HepG2 (cell line): ENCODE measurements at regions not wholly inside any gene's neighbourhood (a gene's known extent, or its start where the extent isn't known, plus 50 kb on each side); places are given as distances from the start of the nearest gene placed in this dataset.

Experiments
- ATF7-NPFF ChIP-seq: sonication (generic); formaldehyde crosslinking; IDR thresholded peaks from 2 replicates; pipeline ENCODE4 v1.8.1; 2023; ENCODE audit warnings: mild to moderate bottlenecking, low read depth, missing genetic modification reagents, moderate library complexity
- CSRNP1 ChIP-seq: sonication (generic); formaldehyde crosslinking; IDR thresholded peaks from 2 replicates; pipeline ENCODE4 v1.8.1; 2023; ENCODE audit warnings: mild to moderate bottlenecking, missing genetic modification reagents
- FOXA1 ChIP-seq, 2 experiments: fragments of 450-650 bp in 1 of 2; sonication (generic) in 1 of 2; formaldehyde crosslinking in 1 of 2; IDR thresholded peaks; 2 replicates each; pipeline versions ENCODE4 v1.4.0 to v1.6.1; 2016 to 2020; ENCODE audit warnings: missing genetic modification reagents in 1 of 2
- HOXA5 ChIP-seq: sonication (generic); formaldehyde crosslinking; IDR thresholded peaks from 2 replicates; pipeline ENCODE4 v1.4.0; 2020; ENCODE audit warnings: missing genetic modification reagents
- MXD4 ChIP-seq: IDR thresholded peaks from 2 replicates; pipeline ENCODE4 v1.6.1; 2016; ENCODE audit warnings: mild to moderate bottlenecking, missing biosample characterization, missing genetic modification reagents
- PPARG ChIP-seq: conservative IDR thresholded peaks from 2 replicates; pipeline ENCODE4 v1.6.1; 2016; ENCODE audit warnings: missing biosample characterization, missing genetic modification reagents
- PRDM4 ChIP-seq: sonication (generic); formaldehyde crosslinking; IDR thresholded peaks from 2 replicates; pipeline ENCODE4 v1.9.0; 2021; ENCODE audit warnings: missing genetic modification reagents, borderline replicate concordance
- SNRNP70 ChIP-seq: fragments of 200-400 bp; formaldehyde crosslinking; IDR thresholded peaks from 2 replicates; pipeline ENCODE4 v1.6.1; 2017; ENCODE audit warnings: mild to moderate bottlenecking, low read depth, low read length, moderate library complexity
- SRSF9 ChIP-seq: fragments of 200-400 bp; formaldehyde crosslinking; IDR thresholded peaks from 2 replicates; pipeline ENCODE4 v1.6.1; 2018; ENCODE audit warnings: borderline replicate concordance, mild to moderate bottlenecking, low read depth, low read length; ENCODE audit not compliant: insufficient read depth, poor library complexity, severe bottlenecking
- YY1 ChIP-seq: IDR thresholded peaks from 2 replicates; pipeline ENCODE4 v1.6.1; 2011; ENCODE audit warnings: low read length, low read depth, moderate library complexity, mild to moderate bottlenecking; ENCODE audit not compliant: insufficient read depth, insufficient replicate concordance
- ZBTB8A ChIP-seq: sonication (generic); formaldehyde crosslinking; IDR thresholded peaks from 2 replicates; pipeline ENCODE4 v1.4.0; 2020; ENCODE audit warnings: mild to moderate bottlenecking, low read depth, missing genetic modification reagents, borderline replicate concordance
- ZNF34 ChIP-seq: sonication (generic); formaldehyde crosslinking; IDR thresholded peaks from 2 replicates; pipeline ENCODE4 v1.4.0; 2020; ENCODE audit warnings: mild to moderate bottlenecking, missing genetic modification reagents, borderline replicate concordance
- ZNF616 ChIP-seq: sonication (generic); formaldehyde crosslinking; IDR thresholded peaks from 2 replicates; pipeline ENCODE4 v1.5.0; 2020; ENCODE audit warnings: low read depth, mild to moderate bottlenecking, missing genetic modification reagents
- ZNF687 ChIP-seq: sonication (generic); formaldehyde crosslinking; IDR thresholded peaks from 2 replicates; pipeline ENCODE4 v1.5.1; 2020; ENCODE audit warnings: mild to moderate bottlenecking, missing genetic modification reagents, moderate library complexity
- ZNF749 ChIP-seq: sonication (generic); formaldehyde crosslinking; IDR thresholded peaks from 2 replicates; pipeline ENCODE4 v1.8.0; 2022; ENCODE audit warnings: mild to moderate bottlenecking, missing genetic modification reagents, moderate library complexity, borderline replicate concordance
- TF ChIP-seq, protein P1 (sequence below): sonication (generic); formaldehyde crosslinking; IDR thresholded peaks from 2 replicates; pipeline ENCODE4 v1.5.0; 2020; ENCODE audit warnings: mild to moderate bottlenecking, missing genetic modification reagents

- TF ChIP-seq ZNF616: peak; percentile 90
- no peak for TF ChIP-seq HOXA5 (CRISPR knock-in tag)
- no peak; the same call in 1 of the 2 replicates for TF ChIP-seq CSRNP1 (CRISPR knock-in tag)
- TF ChIP-seq ZNF687 (CRISPR knock-in tag): peak; percentile 89
- no peak for TF ChIP-seq SNRNP70
- TF ChIP-seq, protein P1, sequence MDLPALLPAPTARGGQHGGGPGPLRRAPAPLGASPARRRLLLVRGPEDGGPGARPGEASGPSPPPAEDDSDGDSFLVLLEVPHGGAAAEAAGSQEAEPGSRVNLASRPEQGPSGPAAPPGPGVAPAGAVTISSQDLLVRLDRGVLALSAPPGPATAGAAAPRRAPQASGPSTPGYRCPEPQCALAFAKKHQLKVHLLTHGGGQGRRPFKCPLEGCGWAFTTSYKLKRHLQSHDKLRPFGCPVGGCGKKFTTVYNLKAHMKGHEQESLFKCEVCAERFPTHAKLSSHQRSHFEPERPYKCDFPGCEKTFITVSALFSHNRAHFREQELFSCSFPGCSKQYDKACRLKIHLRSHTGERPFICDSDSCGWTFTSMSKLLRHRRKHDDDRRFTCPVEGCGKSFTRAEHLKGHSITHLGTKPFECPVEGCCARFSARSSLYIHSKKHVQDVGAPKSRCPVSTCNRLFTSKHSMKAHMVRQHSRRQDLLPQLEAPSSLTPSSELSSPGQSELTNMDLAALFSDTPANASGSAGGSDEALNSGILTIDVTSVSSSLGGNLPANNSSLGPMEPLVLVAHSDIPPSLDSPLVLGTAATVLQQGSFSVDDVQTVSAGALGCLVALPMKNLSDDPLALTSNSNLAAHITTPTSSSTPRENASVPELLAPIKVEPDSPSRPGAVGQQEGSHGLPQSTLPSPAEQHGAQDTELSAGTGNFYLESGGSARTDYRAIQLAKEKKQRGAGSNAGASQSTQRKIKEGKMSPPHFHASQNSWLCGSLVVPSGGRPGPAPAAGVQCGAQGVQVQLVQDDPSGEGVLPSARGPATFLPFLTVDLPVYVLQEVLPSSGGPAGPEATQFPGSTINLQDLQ (CRISPR knock-in tag): no peak
- no peak for TF ChIP-seq SRSF9
- TF ChIP-seq FOXA1 (IDR thresholded peaks at IDR 0.05): no peak
- no peak for TF ChIP-seq FOXA1 (CRISPR knock-in tag; IDR thresholded peaks at IDR 0.05)
- TF ChIP-seq ZBTB8A: peak; percentile 2; the same call in 1 of the 2 replicates
- 0 out of 2 replicates have a peak, but pooled peaks have one; percentile 32 for TF ChIP-seq ZNF749
- TF ChIP-seq PRDM4 (CRISPR knock-in tag): no peak
- no peak for TF ChIP-seq YY1
- TF ChIP-seq MXD4 (CRISPR knock-in tag): no peak
- TF ChIP-seq ZNF34 (CRISPR knock-in tag): no peak
- no peak for TF ChIP-seq PPARG (CRISPR knock-in tag)
- TF ChIP-seq ATF7-NPFF: peak; percentile 67; the same call in 1 of the 2 replicates
Measured at GRCh38 chr3:72447059-72447946, 400.9 kb downstream of the SHQ1 start (continued).
